Adrenal gland (tissue), 9 donors: ENCODE measurements at regions not wholly inside any gene's neighbourhood (a gene's known extent, or its start where the extent isn't known, plus 50 kb on each side); places are given as distances from the start of the nearest gene placed in this dataset.
A peak's percentile ranks its signal among the peaks of the same experiment; 100 is the strongest.

Experiments
- DNase-seq, 7 donors: peaks; one replicate each; pipeline ENCODE4 v3.0.0-alpha.2; 2019 to 2020
- H3K27ac ChIP-seq, 5 donors: fragments of 200-600 bp; sonication (generic) in 4 of 5; 1 replicate in 3 of 5; 2 replicates in 2 of 5; pipeline versions ENCODE4 v1.5.1 to v1.8.0; 2016 to 2020; ENCODE audit warnings: mild to moderate bottlenecking in 1 of 5
- H3K27me3 ChIP-seq: fragments of 200-600 bp; 2 replicates; pipeline ENCODE4 v1.8.0; 2021
- H3K36me3 ChIP-seq, 2 donors: fragments of 200-600 bp; replicated peaks in 1 of 2; 1 replicate in 1 of 2; 2 replicates in 1 of 2; pipeline versions ENCODE4 v1.5.1 to v1.8.0; 2018 to 2022
- H3K4me1 ChIP-seq, 2 donors: fragments of 200-600 bp; replicated peaks in 1 of 2; 1 replicate in 1 of 2; 2 replicates in 1 of 2; pipeline versions ENCODE4 v1.5.1 to v1.8.0; 2018 to 2021
- H3K4me3 ChIP-seq, 4 donors: fragments of 200-600 bp; sonication (generic) in 3 of 4; one replicate each; pipeline ENCODE4 v1.5.1; 2016 to 2018
- H3K9me3 ChIP-seq, 3 donors: fragments of 200-600 bp; sonication (generic) in 1 of 3; replicated peaks in 1 of 3; 1 replicate in 2 of 3; 2 replicates in 1 of 3; pipeline versions ENCODE4 v1.5.1 to v1.8.0; 2016 to 2021
- POLR2A ChIP-seq, 2 donors: fragments of 450-650 bp; IDR thresholded peaks; one replicate each; pipeline ENCODE4 v1.6.1; 2017; ENCODE audit warnings: antibody characterized with exemption in 2 of 2, mild to moderate bottlenecking in 2 of 2, moderate library complexity in 1 of 2
- WGBS, 4 donors: extraction: QIAGEN DNeasy Blood & Tissue Kit in 2 of 4; methylation state at CpG; one replicate each; pipeline versions ENCODE4 v1.1.5 to v1.1.7; 2013 to 2017; 5-methylcytosine and 5-hydroxymethylcytosine counted together
- intact Hi-C, 2 donors: fragments of 100-400 bp; cut with DNase I; formaldehyde crosslinking; loops; one replicate each; pipeline versions ENCODE4 v1.14.1 to v1.15.0; 2022 to 2023
- TF ChIP-seq, protein P1 (sequence below), 6 experiments: fragments of 450-650 bp in 4 of 6; fragments of 200-600 bp in 2 of 6; sonication (generic) in 1 of 6; IDR thresholded peaks; 1 replicate in 5 of 6; 2 replicates in 1 of 6; pipeline versions ENCODE4 v1.5.1 to v1.8.0; 2016 to 2021; ENCODE audit warnings: antibody characterized with exemption in 6 of 6, mild to moderate bottlenecking in 2 of 6, moderate library complexity in 1 of 6
- donor health status: healthy with polysubstance abuse.
- donor health status: Bipolar disorder and iron deficiency.
- donor health status: DM: yes; HTN: yes; CAD: no.
- donor health status: DM: no; HTN: no; CAD: no.
- donor health status: DM: no; HTN: no; CAD: no.

DNA sequence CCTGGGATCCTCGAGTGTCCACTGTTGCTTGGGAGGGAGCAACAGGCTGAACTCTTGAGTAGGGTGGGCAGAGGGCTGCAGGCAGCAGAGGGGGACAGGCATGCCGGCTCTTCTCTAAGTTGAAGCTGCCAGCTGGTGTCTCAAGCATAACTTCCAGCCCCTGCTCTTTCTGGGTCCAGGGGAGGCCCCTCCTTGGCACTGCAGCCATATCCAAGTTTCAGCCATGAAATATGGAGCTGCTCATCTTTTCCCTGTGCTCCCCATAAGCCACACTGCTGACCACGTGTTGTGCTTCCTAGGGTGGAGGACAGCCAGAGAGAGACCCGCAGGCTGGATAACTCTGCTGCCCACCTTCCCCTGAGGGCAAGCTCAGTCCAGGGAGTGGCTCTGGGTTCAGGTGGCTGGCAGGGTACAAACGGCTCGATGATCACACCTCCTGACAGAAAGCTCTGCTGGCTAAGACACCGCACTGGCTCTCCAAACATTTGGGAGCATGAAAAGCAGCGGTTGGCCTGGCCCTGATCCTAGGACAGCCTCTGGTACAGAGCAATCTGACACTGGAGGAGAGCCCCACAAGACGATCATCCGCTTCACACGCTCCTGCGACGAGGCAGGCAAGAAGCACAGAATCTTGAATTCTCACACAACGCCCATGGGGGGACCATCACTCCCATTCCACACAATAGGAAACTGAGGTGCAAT is 79.6 kb downstream of the PITPNM2 start:
- H3K27ac ChIP-seq, result peak overlapping the region in 3 of 5 donors; percentile 71 to 79 (median 75)
- peaks cover 17 to 43% of the 10 kb centered on the region in 2 donors for H3K4me1 ChIP-seq
- H3K36me3 ChIP-seq, result no peaks in the 10 kb centered on the region
- H3K27me3 ChIP-seq, result no peaks in the 10 kb centered on the region
- WGBS, 4 donors, result 72 to 81% (median 77%) methylated on average over 7 to 14 of the region's 14 CpGs
- no peaks in the 10 kb centered on the region for H3K9me3 ChIP-seq
- H3K4me3 ChIP-seq, result no peak overlapping the region
- DNase-seq, result no peak
- intact Hi-C loops, result no loop called here
- no peak for TF ChIP-seq POLR2A (IDR thresholded peaks at IDR 0.05)

DNA sequence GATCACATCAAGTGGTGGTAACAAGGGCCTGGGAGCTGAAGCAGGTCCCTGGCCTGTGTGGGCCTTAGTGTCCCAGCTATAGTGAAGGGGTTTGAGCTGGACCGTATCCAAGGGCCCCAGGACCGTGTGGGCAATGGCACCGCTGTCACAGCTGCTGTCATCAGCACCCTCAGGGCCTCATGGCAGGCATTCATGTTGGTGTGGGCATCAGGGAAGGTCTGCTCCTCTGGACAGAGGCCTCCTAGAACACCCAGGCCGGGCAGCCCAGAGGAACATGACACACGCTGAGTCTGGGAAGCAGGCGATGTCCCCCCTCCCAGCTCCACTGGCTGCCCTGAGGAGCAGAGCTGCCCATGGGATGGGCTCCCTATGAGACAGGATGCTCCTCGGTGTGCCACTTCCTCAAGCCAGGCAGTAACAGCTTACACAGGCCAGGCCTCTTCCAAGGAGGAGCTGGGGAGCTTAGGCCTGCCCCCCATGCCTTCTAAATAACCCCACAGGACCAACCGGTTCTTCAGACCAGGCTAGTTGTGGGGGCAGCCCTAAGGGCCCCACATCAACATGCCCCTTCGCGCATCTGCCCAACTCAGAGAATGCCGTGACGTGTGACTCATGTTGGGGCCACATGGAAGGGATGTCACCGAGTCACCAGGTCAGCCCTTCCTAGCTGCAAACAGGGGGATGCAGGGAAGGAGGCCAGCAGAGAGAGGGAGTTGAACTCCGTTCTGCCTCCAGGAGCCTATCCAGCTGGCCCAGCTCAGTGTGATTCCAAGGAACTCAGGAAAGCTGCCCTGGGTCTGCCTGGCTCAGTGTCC is 80.4 kb downstream of the PITPNM2 start:
- 74 to 89% (median 78%) methylated on average over 3 to 14 of the region's 14 CpGs for WGBS, 4 donors
- Histone ChIP-seq H3K27ac (peak overlapping the region in 4 of 5 donors; percentile 57 to 79 (median 73)), H3K9me3 (no peaks in the 10 kb centered on the region), H3K36me3 (no peaks in the 10 kb centered on the region), H3K4me3 (no peak overlapping the region), H3K4me1 (peaks cover 17 to 48% of the 10 kb centered on the region in 2 donors), H3K27me3 (no peaks in the 10 kb centered on the region)
- TF ChIP-seq POLR2A (IDR thresholded peaks at IDR 0.05), result no peak
- TF ChIP-seq, protein P1, sequence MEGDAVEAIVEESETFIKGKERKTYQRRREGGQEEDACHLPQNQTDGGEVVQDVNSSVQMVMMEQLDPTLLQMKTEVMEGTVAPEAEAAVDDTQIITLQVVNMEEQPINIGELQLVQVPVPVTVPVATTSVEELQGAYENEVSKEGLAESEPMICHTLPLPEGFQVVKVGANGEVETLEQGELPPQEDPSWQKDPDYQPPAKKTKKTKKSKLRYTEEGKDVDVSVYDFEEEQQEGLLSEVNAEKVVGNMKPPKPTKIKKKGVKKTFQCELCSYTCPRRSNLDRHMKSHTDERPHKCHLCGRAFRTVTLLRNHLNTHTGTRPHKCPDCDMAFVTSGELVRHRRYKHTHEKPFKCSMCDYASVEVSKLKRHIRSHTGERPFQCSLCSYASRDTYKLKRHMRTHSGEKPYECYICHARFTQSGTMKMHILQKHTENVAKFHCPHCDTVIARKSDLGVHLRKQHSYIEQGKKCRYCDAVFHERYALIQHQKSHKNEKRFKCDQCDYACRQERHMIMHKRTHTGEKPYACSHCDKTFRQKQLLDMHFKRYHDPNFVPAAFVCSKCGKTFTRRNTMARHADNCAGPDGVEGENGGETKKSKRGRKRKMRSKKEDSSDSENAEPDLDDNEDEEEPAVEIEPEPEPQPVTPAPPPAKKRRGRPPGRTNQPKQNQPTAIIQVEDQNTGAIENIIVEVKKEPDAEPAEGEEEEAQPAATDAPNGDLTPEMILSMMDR (IDR thresholded peaks at IDR 0.05), result no peak
- intact Hi-C loops, result no loop called here
- no peak for DNase-seq

DNA sequence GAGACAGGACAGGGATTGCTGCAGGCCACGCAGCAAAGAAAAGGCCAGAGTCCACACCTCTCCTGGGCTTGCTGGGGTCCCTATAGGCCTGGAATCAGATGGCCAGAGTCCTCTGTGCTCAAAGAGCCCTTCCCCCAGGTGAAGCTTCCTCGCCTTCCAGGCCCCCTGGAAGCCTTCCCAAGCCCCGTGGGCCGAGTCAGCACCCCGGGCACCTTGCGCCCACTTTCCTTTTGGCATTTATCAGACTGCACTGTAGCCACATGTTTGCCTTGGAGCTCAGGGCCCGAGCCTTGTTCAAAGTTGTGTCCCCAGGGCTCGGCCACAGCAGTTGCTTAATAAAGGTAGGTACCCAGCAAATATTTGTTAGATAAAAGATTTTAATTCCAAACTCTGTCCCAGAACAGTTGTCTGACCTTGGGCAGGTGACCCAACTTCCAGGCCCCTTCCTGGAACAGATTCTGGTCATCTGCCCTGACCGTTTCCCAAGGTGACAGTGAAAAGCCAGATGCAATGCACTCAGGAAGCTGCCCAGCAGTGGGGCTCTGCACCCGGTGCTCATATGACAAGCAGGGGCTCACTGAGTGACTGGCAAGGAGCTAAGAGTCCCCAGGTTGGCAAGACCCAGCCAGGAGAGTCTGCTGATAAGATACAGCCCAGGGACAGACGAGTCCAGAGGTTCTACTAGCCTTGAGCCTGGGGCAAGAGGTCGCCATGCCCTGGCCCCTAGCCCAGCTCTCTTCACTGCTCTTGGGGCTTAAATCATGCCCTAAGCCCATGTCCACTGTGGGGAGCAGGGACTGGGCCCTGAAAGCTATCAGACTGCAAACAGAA is 81.2 kb downstream of the PITPNM2 start:
- peaks cover 25 to 51% of the 10 kb centered on the region in 2 donors for H3K4me1 ChIP-seq

DNA sequence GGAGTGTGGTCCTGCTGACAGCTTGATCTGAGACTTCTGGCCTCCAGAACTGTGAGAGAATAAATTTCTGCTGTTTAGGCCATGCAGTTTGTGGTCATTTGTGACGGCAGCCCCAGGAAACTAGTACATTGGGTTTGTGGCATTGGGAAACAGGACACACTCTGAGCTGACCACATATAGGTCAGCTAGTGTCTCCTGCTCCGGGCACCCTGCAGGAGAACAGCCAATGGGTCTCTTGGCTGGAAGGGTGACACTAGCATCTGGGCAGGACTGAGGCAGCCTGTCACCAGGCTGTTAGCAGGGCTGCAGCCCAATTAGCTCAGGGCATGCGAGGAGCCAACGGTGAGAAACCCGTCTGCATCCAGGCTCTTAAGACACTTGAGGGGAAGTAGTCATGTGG is 83.2 kb downstream of the PITPNM2 start:
- Histone ChIP-seq H3K4me3 (no peak overlapping the region), H3K27me3 (no peaks in the 10 kb centered on the region), H3K9me3 (no peaks in the 10 kb centered on the region), H3K27ac (no peak overlapping the region), H3K36me3 (no peaks in the 10 kb centered on the region), H3K4me1 (peaks cover 45 to 68% of the 10 kb centered on the region in 2 donors)
- 69 to 94% (median 88%) methylated on average over 4 to 5 of the region's 5 CpGs for WGBS, 4 donors
- DNase-seq, result no peak
- intact Hi-C loops, result no loop called here
- TF ChIP-seq, protein P1 (IDR thresholded peaks at IDR 0.05), result no peak
- no peak for TF ChIP-seq POLR2A (IDR thresholded peaks at IDR 0.05)

More for the DNA sequence above, 81.2 kb downstream of the PITPNM2 start:
- H3K36me3 ChIP-seq, result no peaks in the 10 kb centered on the region
- peak in 6 of 7 donors; percentile 46 to 66 (median 63) for DNase-seq
- H3K9me3 ChIP-seq, result no peaks in the 10 kb centered on the region
- intact Hi-C loops, result no loop called here
- no peaks in the 10 kb centered on the region for H3K27me3 ChIP-seq
- WGBS, 4 donors, result 46 to 63% (median 58%) methylated on average over 10 to 12 of the region's 12 CpGs
- H3K4me3 ChIP-seq, result no peak overlapping the region
- H3K27ac ChIP-seq, result peak overlapping the region in 4 of 5 donors; percentile 57 to 79 (median 73)
- no peak for TF ChIP-seq POLR2A (IDR thresholded peaks at IDR 0.05)
- TF ChIP-seq, protein P1 (IDR thresholded peaks at IDR 0.05), result no peak
